ENCODE measurements at regions not wholly inside any gene's neighbourhood (a gene's known extent, or its start where the extent isn't known, plus 50 kb on each side); places are given as distances from the start of the nearest gene placed in this dataset.
A peak's percentile ranks its signal among the peaks of the same experiment; 100 is the strongest.

- TF ChIP-seq, protein P1, sequence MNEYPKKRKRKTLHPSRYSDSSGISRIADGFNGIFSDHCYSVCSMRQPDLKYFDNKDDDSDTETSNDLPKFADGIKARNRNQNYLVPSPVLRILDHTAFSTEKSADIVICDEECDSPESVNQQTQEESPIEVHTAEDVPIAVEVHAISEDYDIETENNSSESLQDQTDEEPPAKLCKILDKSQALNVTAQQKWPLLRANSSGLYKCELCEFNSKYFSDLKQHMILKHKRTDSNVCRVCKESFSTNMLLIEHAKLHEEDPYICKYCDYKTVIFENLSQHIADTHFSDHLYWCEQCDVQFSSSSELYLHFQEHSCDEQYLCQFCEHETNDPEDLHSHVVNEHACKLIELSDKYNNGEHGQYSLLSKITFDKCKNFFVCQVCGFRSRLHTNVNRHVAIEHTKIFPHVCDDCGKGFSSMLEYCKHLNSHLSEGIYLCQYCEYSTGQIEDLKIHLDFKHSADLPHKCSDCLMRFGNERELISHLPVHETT (CRISPR knock-in tag; conservative IDR thresholded peaks at IDR 0.05) = no peak
- no peak for TF ChIP-seq SIX1 (CRISPR knock-in tag; IDR thresholded peaks at IDR 0.05; ENCODE audit: borderline replicate concordance)
- no peak for TF ChIP-seq ZNF839 (CRISPR knock-in tag; IDR thresholded peaks at IDR 0.05; ENCODE audit: borderline replicate concordance)
These were observed 230.7 kb upstream of the SRRM4 start (continued) for GRCh38 chr12:118750666-118751065.

- intact Hi-C loops (cut with micrococcal nuclease; ENCODE audit: unreplicated experiment) = no loop called here
- H3K4me1 ChIP-seq (ENCODE audit: insufficient read depth, low read length) = peaks cover 16% of the 10 kb centered on the region
- no peak overlapping the region for H3K4me3 ChIP-seq (replicated peaks in 1 of 3; ENCODE audit: insufficient read depth in 1 of 3, low read depth in 2 of 3, low read length in 3 of 3)
- FAIRE-seq (no peak), ATAC-seq (no peak), DNase-seq (ENCODE audit: low spot score) (no peak)
- H3K9me3 ChIP-seq (ENCODE audit: low read length) = no peaks in the 10 kb centered on the region
- in situ Hi-C loops (cut with HindIII; ENCODE audit: extremely low pct_ligation_motif_present, low pct_unique_long_range_greater_than_20kb) = no loop called here
- H4K20me1 ChIP-seq (ENCODE audit: insufficient read depth, low read length) = no peaks in the 10 kb centered on the region
- TF ChIP-seq ATF7 (IDR thresholded peaks at IDR 0.05) (peak; percentile 80), ATF7 (CRISPR knock-in tag; IDR thresholded peaks at IDR 0.05) (no peak), CREB1 (IDR thresholded peaks at IDR 0.05) (peak; percentile 28), CREB1 (CRISPR knock-in tag; IDR thresholded peaks at IDR 0.05) (no peak), NRL (CRISPR knock-in tag; IDR thresholded peaks at IDR 0.05; ENCODE audit: borderline replicate concordance) (no peak), LBX2 (CRISPR knock-in tag; IDR thresholded peaks at IDR 0.05; ENCODE audit: borderline replicate concordance) (no peak), ZNF616 (CRISPR knock-in tag; IDR thresholded peaks at IDR 0.05; ENCODE audit: low read depth) (no peak)
- CTCF ChIA-PET (ENCODE audit: low intra/inter-chr PET ratio, low total read pairs) = no interaction called here
- H3K36me3 ChIP-seq (replicated peaks in 1 of 2; ENCODE audit: control insufficient read depth in 1 of 2, insufficient read depth in 2 of 2, low read length in 2 of 2) = no peaks in the 10 kb centered on the region
- no peak overlapping the region for H2AFZ ChIP-seq (ENCODE audit: low read length)
- POLR2A ChIA-PET = no interaction called here
- no peak overlapping the region for H3K4me2 ChIP-seq (ENCODE audit: low read depth, low read length)
- no peak overlapping the region for H3K9ac ChIP-seq (ENCODE audit: insufficient read depth, low read depth, low read length)
- H3K27me3 ChIP-seq (ENCODE audit: control insufficient read depth in 1 of 2, insufficient read depth in 2 of 2, low read length in 2 of 2) = 0 out of 5 replicates have a peak, but pooled peaks cover 0 to 3% of the 10 kb centered on the region in 2 experiments
- BruUV-seq (replicated peaks) = no TSS peak
- no peaks in the 10 kb centered on the region for H3K79me2 ChIP-seq (ENCODE audit: insufficient read depth, low read length)
- H3K27ac ChIP-seq (ENCODE audit: extremely low read length, insufficient read depth, low read length) = no peak overlapping the region
- WGBS (ENCODE audit: low lambda C conversion rate) = 38% methylated on average over 1 of the region's 1 CpG
These were observed 230.0 kb upstream of the SRRM4 start for GRCh38 chr12:118751355-118751754.
